GM19463 (cell line): ENCODE measurements at regions not wholly inside any gene's neighbourhood (a gene's known extent, or its start where the extent isn't known, plus 50 kb on each side); places are given as distances from the start of the nearest gene placed in this dataset.

Experiments
- ATAC-seq: cut with Tn5 transposase; IDR thresholded peaks from one replicate; pipeline ENCODE4 v1.9.1; 2021; ENCODE audit warnings: mild to moderate bottlenecking, moderate library complexity; ENCODE audit not compliant: unreplicated experiment

DNA sequence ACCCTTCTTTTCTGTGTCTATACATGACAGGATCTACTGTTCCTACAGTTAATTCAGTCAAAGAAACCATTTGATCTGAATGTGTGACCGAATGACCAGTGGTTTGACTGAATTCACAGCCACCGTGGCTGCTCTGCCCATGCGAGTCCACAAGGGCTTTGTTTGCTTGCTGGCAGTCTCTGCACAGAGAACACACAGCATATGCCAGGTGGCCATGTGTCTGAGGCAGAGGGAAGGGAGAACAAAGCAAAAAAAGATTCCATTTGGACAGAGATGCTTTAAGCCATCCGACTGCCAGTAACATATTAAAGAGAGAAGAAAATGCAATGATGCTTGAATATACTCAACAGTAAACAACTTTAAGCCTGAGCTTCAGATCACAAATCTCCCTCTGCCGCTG lies 737.8 kb upstream of the CXADR start:
- no peak for ATAC-seq

DNA sequence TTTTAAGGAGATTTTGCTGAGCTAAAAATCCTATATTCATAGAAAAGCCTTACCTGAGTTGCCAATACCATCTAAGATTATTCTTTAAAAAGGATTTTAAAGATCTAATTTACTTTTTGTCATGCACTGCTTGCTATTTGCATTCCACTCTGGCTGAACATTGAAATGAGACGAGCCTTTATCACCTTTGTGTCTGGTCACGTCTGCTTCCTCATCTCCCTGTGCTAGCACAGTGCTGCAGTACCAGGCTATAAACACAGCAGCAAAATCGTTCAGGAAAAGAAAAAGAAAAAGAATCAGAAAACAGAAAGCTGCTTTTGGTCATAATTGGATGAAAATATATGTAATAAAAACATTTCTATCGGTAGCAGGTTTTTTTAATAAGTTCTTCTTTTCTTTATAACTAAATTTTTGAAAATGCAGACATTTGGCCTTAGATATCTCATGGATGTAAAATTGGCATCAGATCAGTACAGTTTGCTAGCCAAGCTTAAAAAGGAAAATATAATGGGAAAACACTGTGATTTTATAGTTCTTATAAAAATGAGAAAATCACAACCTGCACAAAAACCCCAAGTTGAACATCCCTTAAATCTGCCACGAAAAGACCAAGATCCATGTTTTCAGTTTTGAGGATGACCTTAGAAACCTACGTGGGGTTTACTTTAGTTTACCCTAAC lies 735.7 kb upstream of the CXADR start:
- no peak for ATAC-seq

DNA sequence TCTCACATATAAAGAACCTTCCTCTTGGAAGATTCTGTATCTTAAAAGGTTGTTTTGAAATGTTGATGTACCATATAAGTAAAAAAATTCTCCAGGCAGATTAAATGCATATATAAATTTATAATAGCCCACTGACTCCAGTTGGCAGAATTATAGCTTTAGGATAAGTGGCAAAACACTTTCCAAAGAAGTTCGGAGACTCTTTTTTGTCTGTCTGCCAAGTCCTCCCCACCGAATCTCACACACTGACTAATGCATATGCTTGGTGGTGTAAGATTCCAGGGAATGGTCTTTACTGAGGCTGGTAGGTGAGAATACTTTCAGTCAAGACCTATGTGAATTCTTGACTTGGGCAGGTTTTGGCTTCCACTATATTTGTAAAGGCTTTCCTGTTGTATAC lies 724.3 kb upstream of the CXADR start:
- no peak for ATAC-seq

DNA sequence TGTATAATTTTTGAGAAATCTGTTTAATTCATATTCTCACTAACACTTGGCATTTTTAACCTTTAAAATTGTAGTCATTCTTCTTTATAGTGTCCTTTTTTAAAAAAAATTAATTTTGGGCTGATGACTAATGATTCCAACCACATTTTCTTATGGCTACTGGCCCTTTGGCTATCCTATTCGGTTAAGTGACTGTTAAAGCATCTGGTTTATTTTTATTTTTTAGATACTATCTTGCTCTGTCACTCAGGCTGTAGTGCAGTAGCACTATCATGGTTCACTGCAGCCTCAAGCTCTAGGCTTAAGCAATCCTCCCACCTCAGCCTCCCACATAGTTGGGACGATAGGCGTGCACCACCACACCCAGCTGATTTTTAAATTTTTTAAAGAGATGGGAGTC lies 723.2 kb upstream of the CXADR start:
- no peak for ATAC-seq

DNA sequence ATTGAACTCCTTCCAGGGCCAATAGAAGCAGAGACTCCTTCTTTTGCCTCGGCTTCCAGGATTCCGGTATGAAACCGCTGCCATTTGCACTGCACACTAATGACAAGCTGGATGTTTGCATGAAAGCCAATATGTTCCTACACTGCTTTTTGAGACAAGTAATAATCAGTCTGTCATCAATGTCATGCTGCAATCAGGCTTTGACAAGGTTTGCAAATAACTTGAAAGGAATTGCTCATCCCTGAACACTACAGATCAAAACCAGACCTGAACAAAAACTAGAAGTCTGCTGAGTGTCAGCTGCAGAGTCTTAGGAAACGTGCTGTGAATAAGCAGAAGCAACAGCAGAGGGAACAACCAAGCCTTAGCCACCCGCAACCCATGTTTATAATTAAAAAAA lies 720.7 kb upstream of the CXADR start:
- no peak for ATAC-seq

DNA sequence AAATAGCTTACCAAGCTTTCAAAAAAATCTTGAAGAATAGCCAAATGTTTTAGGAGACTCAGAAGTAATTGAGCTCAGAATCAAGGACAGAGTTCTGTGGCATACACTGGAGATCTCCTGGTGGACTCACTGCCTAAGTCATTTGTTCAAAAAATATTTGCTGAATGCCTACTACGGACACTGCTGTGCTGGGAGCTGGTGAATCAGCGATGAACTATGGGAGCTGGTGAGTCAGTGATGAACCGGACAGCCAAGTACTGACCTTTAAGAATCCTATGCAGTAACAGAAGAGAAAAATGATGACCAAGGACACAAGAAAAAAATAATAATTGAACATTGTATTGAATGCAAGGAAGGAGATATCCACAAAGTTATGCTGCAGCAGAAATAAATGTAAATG lies 717.9 kb upstream of the CXADR start:
- ATAC-seq, result no peak

DNA sequence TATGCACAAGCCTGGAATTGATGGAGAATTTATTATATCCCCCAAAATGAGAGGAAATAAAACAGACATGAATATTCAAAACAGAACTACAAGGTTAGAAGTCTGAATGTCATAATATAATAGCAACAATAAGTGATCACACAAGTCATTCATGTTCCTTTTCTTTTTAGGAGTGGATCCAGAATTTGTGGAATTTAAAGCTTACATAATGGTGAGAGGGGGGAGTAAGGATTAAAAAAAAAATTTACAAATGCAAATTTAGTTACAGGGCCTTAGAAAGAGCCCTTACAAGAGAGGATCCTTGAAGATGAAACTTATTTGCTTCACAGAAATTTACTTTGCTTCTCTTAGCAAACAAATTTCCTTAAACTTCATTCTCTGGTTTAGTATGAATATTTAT lies 716.1 kb upstream of the CXADR start:
- ATAC-seq, result no peak

DNA sequence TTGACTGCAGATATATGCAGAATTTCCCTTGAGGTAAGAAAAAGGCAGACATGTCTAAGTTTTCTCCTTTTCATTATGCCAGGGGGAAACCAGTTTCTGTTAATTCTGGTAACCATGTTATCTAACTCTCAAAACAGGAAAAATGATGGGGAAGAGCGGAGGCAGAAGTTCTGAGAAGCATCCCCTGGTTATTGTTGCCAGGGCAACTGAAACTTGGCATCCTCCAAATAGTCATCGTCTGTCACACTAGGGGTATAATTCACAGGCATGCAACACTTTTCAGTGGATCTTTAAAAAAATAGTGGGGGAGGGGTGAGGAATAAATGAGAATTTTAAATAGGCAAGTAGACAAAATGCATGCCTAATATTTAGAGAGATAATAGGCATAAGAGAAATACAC lies 715.3 kb upstream of the CXADR start:
- ATAC-seq, result no peak

DNA sequence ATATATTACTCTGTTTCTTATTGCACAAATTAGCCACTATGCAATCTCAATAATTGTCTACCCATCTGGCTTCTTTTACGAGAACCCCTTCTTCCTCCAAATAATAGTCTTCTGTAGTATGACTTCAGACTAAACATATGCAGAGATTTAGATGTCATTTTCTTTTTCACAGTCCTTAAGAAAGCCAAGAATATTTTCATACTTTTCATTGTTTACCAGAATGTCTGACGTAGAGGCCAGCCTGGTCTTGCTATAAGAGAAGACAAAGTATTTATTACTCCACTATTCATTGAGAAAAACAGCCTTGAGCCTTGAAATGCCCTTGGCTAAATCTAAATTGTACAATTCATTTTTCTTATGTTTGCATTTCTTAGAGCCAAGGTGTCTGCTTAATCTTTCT lies 714.9 kb upstream of the CXADR start:
- no peak for ATAC-seq

DNA sequence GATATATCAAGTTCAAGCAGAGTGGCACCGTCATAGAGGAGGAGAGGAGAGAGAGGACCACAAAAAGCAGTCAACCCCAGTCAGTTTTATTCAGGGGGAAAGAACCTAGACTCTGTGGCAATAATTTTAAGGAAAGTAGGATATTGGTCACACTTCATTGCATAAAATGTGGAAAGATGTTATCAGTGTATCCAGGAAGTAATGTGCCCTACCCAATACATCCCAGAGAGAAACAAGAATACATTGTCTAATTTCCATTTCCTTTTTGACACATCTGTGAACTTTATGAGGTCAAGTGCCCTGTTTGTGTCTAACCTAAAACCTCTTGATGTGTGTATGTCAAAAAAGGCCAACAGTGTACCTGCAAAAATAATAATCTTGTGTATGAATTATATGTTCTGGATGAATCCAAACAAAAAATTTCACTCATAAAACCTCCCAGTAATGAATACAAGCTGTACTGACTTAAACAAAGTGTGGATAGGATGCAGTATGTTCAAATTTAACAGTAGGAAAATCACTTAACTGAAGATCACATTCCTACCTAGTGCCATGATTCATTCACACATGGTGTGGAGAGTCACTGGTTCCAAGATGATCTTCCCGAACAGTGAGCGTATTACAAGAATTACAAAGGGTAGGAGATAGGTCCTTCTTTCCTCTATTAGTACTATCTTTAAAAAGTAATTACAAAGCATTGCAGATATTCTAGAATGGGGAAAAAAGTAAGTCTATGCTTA lies 712.1 kb upstream of the CXADR start:
- no peak for ATAC-seq

DNA sequence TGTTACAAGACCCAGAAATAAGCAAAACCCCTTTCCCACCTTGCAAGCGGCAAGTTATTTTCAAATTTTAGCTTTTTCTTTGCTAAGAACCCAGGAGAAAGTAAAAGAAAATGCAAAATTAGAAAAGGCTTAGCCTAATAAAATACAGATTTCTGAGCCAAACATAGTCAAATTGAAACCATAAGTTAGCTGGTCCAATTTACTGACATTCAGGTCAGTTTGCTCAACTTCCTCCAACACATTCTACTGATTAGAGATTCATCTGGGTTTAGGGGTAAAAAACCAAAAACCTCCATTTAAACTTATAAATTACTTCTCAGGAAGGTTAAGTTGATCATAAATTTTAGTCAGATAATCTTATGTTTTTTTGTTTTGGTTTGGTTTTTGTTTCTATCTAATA lies 701.8 kb upstream of the CXADR start:
- ATAC-seq, result no peak

DNA sequence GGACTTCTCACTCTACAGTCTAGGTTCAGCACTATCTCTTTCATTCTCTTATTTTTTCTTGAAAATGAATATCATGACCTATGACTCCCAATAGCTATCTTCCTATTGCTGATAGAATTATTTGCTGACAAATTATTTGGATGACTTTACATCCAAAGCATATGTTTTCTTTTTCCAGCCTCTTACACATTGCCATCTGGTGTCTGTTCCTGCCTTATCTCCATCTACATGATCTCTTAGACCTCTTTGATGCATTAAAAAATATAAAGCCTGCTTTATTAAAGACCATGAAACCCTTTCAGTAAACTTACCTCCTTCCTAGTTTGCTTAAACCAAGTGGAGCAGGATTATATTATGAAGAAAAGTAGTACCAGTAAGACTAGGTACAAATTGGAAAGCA lies 700.9 kb upstream of the CXADR start:
- no peak for ATAC-seq

DNA sequence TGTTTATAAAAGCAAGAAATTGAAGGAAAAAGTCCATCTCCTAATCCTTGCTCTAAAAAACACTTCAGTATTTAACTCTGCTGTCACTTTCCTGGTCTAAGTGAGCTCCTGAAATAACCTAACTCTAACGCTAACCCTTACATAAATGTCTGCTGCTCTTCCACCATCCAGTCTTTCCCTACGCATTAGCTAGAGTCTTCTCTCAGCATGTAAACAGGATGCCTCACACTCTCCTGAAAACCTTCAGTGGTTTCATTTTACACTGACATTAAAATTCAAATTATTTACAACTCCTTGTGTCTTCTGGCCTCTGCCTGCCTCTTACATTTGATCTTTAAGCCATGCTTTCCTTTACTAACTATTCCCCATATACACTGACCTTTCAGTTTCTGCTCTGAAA lies 697.6 kb upstream of the CXADR start:
- no peak for ATAC-seq

DNA sequence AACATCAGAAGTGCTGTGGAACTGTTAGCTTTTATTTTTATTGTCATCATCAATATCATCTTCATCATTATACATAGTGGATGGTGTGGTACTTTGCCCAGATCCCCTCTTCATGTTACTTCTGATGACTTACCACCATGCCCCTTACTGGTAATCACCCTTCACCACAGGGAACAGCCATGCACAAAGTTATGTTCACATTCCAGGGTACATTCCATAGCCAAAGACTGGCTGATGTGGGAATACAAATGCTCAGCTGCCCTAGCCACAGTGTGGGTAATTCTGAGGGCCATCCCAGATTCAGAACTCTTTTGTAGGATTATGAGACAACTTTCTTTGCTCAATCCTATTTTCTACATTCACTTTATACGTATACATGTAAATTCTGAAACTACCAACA lies 691.3 kb upstream of the CXADR start:
- ATAC-seq, result no peak

DNA sequence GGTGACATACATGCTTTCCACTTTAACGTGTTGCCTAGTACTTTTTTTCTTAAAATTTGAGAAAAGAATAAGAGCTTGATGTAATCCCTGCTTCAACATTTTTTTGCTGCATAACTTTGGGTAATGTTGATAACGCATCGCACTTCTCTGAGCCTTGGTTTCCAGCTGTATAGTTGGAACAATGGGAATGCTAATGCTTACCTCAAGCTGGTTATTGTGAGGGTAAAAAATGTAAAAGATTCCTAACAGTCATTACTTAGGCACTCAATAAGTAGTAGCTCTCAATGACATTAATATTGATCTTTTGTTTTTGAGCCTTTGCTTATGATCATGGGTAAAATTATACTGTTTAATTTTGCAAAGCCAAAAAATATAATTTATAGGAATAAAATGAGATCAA lies 683.3 kb upstream of the CXADR start:
- ATAC-seq, result no peak

DNA sequence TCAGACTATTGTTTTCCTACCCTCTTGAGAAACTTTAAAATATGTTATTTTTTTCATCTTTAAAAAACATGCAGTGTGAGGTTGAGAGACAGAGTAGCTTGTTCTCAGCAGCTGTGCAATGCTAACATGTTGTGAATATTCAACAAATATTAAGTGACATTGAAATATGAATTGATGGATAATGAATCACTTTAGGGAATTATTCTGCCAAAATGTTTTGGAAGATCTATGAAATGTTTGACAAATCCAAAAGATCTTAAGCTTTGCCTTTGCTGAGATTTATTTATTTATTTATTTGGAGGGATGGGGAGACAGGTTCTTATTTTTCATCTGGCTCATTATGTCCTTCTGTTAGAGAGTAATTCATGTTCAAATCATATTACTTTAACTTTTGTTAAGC lies 680.1 kb upstream of the CXADR start:
- ATAC-seq, result no peak

DNA sequence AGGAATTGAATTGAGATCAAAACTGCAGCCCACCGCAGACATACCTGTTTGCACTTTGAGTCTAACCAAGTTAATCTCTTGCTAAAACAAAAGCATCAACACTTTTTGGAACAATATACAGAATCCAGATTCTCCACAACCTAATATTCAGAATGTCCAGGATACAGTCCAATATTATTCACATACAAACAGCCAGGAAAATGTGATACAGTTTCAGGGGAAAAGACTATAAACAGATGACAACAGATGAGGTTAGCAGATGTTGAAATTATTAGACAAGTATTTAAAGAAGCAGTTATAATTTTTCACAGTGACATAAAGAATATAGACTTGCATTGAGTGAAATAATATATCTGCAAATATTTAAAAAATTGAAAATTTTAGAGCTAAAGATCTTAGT lies 678.1 kb upstream of the CXADR start:
- no peak for ATAC-seq

DNA sequence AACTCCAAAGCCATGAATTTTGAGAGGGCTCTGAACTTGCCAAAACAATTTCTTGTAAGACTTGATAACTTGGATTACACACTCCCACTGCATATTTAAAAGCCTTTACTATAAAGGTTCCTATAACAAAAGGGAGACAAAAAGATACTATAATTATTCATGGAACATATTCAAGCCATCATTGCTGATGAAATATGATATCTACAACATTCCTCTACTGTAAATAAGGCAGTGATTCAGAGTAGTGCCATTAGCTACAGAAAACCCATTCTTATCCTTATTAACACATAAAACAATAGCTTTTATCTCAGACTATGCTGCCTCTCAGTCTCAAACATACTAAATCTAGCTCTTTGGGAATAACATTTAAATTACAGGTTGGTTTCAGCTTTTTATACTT lies 675.5 kb upstream of the CXADR start:
- ATAC-seq, result no peak

DNA sequence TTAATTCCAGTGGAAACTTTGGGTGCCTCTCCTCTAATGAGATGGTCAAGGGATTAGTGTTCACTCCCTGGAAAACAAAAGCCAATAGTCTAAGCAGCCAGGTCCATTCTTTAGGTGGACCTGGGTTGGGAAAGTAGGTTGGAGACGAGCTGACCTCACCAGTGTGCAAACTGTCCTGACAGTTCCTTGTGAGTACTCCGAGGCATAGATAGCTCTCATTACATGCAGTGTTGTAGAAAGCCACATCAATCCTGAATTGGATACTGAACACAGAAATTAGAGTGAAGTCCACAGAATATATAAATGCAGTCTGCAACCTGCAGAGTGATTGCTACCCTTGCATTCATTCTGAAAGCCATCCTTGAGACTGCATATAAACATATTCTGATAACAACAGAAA lies 675.1 kb upstream of the CXADR start:
- ATAC-seq, result no peak

DNA sequence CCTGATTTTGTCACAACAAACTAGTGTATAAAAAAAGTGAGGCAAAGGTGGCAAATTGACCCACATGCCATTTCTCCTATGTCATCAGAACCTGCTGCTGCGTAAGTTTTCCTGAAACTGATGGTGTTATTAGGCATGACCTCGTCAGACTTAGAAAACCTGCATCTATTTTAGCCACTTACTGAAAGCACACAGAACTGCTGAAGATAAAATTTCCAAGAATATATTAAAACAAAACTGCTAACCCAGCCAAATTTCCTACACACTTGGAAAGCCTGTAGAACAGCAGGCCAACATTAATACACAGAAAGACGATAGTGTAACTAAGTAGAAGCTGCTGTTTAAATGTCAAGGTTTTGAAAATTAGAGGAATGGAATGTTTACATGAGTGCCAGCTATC lies 674.5 kb upstream of the CXADR start:
- no peak for ATAC-seq

DNA sequence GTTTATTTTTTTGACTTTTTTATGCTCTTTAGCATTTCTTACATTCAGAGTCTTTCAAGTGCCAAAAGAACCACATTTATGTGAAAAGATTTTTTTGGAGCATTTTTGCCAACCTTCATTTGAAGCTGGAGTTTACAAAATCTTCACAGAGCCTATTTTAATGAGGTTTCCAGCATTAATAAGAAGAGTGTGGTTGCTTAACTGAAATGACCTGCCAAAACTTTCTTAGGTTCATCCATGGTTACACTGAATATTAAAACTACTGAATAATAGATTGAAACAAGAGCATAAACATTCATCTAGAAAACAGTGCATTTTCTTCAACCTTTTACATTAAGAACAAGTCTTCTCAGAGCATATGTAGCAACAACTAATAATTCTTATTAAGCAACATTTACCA lies 672.3 kb upstream of the CXADR start:
- ATAC-seq, result no peak

DNA sequence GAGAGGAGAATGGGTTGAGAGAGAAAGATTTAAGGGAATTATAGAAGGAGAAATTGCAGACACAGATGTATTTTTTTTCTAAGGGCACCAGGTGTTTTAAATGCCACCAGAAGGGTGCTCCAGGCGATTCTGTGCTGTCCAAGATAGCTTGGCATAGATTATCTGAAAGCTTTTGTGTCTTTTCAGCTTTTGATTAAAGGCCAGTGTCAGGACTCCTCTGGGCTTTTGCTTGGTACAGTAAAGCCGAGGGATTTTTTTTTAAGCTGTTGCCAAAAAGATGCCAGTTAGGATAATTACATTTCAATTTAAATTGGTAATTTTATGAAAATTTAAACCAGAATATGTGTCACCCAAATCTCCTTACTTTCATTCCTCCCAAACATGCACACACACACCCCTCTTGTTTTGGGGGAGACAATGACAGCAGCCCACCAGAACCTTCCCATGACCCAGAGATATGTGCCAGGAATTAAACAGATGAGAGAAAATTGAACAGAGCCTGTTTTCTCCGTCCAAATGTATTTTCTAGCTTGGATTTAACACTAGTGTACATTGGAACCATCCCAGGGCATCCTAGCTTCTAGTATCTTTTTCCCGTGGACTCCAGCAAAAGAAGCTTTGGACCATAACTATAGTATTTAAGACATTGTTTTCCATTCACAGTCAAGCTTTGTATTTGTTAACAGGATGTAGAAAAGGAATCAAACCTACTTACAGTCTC lies 670.7 kb upstream of the CXADR start:
- no peak for ATAC-seq
